ENCODE measurements at regions not wholly inside any gene's neighbourhood (a gene's known extent, or its start where the extent isn't known, plus 50 kb on each side); places are given as distances from the start of the nearest gene placed in this dataset.

DNA sequence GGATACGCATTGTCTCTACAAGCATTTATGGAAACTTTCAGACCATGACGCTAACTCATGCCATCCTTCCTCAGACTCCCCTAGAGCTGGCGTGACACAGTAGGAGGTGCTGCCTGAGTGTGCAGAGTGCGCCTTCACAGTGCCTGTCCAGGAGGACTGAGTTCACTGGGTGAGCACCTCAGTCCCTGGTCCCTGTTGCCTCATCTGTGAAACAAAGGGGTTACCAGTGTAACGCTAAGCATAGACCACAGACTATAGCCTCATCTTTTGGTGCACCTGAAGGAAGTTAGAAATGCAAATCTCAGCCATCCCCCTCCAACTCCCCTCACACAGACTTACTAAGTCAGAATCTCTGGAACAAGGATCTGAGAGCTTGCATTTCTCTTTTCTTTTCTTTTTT is 142.8 kb downstream of the TMEM17 start:
- Histone ChIP-seq H3K9ac (ENCODE audit: low read depth in 1 of 2, low read length in 2 of 2) (no peak overlapping the region), H3K4me1 (ENCODE audit: control insufficient read depth in 4 of 4, insufficient read depth in 4 of 4, low read length in 3 of 4) (no peaks in the 10 kb centered on the region), H3K9me3 (ENCODE audit: control insufficient read depth in 4 of 4, low read length in 3 of 4) (peaks cover 0 to 3% (median 0%) of the 10 kb centered on the region in 4 donors), H3K27me3 (ENCODE audit: control insufficient read depth in 4 of 4, insufficient read depth in 4 of 4, low read length in 3 of 4) (no peaks in the 10 kb centered on the region), H3K27ac (ENCODE audit: low read depth in 1 of 2, low read length in 2 of 2) (no peak overlapping the region), H3K4me3 (ENCODE audit: low read depth in 1 of 3, low read length in 3 of 3) (no peak overlapping the region), H3K36me3 (ENCODE audit: control insufficient read depth in 4 of 4, insufficient read depth in 3 of 4, low read depth in 1 of 4, low read length in 3 of 4) (no peaks in the 10 kb centered on the region)
- WGBS: 87% methylated on average over 5 of the region's 5 CpGs
- TF ChIP-seq EGR1 (IDR thresholded peaks at IDR 0.05; ENCODE audit: low read depth in 2 of 2) (no peak), FOXA1 (IDR thresholded peaks at IDR 0.05) (no peak), NR2F2 (IDR thresholded peaks at IDR 0.05) (no peak), GABPA (IDR thresholded peaks at IDR 0.05 in 1 of 2, conservative IDR thresholded peaks at IDR 0.05 in 1 of 2) (no peak), HNF4A (conservative IDR thresholded peaks at IDR 0.05) (no peak), FOXA2 (IDR thresholded peaks at IDR 0.05) (no peak), SP1 (IDR thresholded peaks at IDR 0.05) (no peak), RAD21 (IDR thresholded peaks at IDR 0.05) (no peak), JUND (IDR thresholded peaks at IDR 0.05) (no peak), HNF4G (IDR thresholded peaks at IDR 0.05) (no peak), RXRA (IDR thresholded peaks at IDR 0.05) (no peak), YY1 (IDR thresholded peaks at IDR 0.05) (no peak)
- TF ChIP-seq, protein P1, sequence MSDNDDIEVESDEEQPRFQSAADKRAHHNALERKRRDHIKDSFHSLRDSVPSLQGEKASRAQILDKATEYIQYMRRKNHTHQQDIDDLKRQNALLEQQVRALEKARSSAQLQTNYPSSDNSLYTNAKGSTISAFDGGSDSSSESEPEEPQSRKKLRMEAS (IDR thresholded peaks at IDR 0.05): no peak
- TF ChIP-seq, protein P2, sequence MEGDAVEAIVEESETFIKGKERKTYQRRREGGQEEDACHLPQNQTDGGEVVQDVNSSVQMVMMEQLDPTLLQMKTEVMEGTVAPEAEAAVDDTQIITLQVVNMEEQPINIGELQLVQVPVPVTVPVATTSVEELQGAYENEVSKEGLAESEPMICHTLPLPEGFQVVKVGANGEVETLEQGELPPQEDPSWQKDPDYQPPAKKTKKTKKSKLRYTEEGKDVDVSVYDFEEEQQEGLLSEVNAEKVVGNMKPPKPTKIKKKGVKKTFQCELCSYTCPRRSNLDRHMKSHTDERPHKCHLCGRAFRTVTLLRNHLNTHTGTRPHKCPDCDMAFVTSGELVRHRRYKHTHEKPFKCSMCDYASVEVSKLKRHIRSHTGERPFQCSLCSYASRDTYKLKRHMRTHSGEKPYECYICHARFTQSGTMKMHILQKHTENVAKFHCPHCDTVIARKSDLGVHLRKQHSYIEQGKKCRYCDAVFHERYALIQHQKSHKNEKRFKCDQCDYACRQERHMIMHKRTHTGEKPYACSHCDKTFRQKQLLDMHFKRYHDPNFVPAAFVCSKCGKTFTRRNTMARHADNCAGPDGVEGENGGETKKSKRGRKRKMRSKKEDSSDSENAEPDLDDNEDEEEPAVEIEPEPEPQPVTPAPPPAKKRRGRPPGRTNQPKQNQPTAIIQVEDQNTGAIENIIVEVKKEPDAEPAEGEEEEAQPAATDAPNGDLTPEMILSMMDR (IDR thresholded peaks at IDR 0.05; ENCODE audit: low read depth, low read length, missing input control): no peak
- TF ChIP-seq, protein P3, sequence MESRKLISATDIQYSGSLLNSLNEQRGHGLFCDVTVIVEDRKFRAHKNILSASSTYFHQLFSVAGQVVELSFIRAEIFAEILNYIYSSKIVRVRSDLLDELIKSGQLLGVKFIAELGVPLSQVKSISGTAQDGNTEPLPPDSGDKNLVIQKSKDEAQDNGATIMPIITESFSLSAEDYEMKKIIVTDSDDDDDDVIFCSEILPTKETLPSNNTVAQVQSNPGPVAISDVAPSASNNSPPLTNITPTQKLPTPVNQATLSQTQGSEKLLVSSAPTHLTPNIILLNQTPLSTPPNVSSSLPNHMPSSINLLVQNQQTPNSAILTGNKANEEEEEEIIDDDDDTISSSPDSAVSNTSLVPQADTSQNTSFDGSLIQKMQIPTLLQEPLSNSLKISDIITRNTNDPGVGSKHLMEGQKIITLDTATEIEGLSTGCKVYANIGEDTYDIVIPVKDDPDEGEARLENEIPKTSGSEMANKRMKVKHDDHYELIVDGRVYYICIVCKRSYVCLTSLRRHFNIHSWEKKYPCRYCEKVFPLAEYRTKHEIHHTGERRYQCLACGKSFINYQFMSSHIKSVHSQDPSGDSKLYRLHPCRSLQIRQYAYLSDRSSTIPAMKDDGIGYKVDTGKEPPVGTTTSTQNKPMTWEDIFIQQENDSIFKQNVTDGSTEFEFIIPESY (IDR thresholded peaks at IDR 0.05): no peak
- TF ChIP-seq, protein P4, sequence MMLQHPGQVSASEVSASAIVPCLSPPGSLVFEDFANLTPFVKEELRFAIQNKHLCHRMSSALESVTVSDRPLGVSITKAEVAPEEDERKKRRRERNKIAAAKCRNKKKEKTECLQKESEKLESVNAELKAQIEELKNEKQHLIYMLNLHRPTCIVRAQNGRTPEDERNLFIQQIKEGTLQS (IDR thresholded peaks at IDR 0.05): no peak
- TF ChIP-seq, protein P5, sequence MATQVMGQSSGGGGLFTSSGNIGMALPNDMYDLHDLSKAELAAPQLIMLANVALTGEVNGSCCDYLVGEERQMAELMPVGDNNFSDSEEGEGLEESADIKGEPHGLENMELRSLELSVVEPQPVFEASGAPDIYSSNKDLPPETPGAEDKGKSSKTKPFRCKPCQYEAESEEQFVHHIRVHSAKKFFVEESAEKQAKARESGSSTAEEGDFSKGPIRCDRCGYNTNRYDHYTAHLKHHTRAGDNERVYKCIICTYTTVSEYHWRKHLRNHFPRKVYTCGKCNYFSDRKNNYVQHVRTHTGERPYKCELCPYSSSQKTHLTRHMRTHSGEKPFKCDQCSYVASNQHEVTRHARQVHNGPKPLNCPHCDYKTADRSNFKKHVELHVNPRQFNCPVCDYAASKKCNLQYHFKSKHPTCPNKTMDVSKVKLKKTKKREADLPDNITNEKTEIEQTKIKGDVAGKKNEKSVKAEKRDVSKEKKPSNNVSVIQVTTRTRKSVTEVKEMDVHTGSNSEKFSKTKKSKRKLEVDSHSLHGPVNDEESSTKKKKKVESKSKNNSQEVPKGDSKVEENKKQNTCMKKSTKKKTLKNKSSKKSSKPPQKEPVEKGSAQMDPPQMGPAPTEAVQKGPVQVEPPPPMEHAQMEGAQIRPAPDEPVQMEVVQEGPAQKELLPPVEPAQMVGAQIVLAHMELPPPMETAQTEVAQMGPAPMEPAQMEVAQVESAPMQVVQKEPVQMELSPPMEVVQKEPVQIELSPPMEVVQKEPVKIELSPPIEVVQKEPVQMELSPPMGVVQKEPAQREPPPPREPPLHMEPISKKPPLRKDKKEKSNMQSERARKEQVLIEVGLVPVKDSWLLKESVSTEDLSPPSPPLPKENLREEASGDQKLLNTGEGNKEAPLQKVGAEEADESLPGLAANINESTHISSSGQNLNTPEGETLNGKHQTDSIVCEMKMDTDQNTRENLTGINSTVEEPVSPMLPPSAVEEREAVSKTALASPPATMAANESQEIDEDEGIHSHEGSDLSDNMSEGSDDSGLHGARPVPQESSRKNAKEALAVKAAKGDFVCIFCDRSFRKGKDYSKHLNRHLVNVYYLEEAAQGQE (IDR thresholded peaks at IDR 0.05): no peak
- no peak for DNase-seq (ENCODE audit: low spot score)

DNA sequence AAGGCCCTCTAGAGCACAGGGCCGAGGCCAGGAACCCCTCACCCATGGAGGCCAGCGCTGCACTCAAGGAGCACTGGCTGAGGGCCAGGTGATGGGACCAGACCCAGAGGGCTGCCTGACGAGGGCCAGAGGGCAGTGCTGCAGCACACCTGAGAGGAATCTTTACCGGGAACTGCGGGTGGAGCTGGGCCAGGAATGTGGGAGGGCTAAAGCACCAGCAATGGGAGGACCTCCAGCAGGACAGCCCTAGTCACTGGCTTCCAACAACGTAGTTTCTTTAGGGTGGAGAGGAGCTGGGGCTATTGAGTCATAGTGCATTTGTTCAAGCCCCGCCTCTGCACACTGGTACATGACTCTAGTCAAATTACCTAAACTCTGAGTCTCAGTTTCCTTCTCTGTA is 143.4 kb downstream of the TMEM17 start:
- TF ChIP-seq, protein P3 (IDR thresholded peaks at IDR 0.05): no peak
- TF ChIP-seq SP1 (IDR thresholded peaks at IDR 0.05): no peak
- TF ChIP-seq, protein P4 (IDR thresholded peaks at IDR 0.05): no peak
- TF ChIP-seq JUND (IDR thresholded peaks at IDR 0.05): no peak
- TF ChIP-seq HNF4A (conservative IDR thresholded peaks at IDR 0.05): no peak
- TF ChIP-seq, protein P1 (IDR thresholded peaks at IDR 0.05): no peak
- TF ChIP-seq, protein P5 (IDR thresholded peaks at IDR 0.05): no peak
- no peak for TF ChIP-seq YY1 (IDR thresholded peaks at IDR 0.05)
- no peak for TF ChIP-seq TAF1 (conservative IDR thresholded peaks at IDR 0.05)
- TF ChIP-seq EGR1 (IDR thresholded peaks at IDR 0.05; ENCODE audit: low read depth in 2 of 2): no peak
- DNase-seq (ENCODE audit: low spot score): no peak
- H3K27me3 ChIP-seq (ENCODE audit: control insufficient read depth in 4 of 4, insufficient read depth in 4 of 4, low read length in 3 of 4): no peaks in the 10 kb centered on the region
- no peak overlapping the region for H3K27ac ChIP-seq (ENCODE audit: low read depth in 1 of 2, low read length in 2 of 2)
- H3K36me3 ChIP-seq (ENCODE audit: control insufficient read depth in 4 of 4, insufficient read depth in 3 of 4, low read depth in 1 of 4, low read length in 3 of 4): no peaks in the 10 kb centered on the region
- peaks cover 0 to 3% (median 0%) of the 10 kb centered on the region in 4 donors for H3K9me3 ChIP-seq (ENCODE audit: control insufficient read depth in 4 of 4, low read length in 3 of 4)
- H3K4me3 ChIP-seq (ENCODE audit: low read depth in 1 of 3, low read length in 3 of 3): no peak overlapping the region
- no peaks in the 10 kb centered on the region for H3K4me1 ChIP-seq (ENCODE audit: control insufficient read depth in 4 of 4, insufficient read depth in 4 of 4, low read length in 3 of 4)
- H3K9ac ChIP-seq (ENCODE audit: low read depth in 1 of 2, low read length in 2 of 2): no peak overlapping the region
- 86% methylated on average over 7 of the region's 7 CpGs for WGBS

Data from liver (tissue), 8 donors.